ENCODE measurements at regions not wholly inside any gene's neighbourhood (a gene's known extent, or its start where the extent isn't known, plus 50 kb on each side); places are given as distances from the start of the nearest gene placed in this dataset.

DNA sequence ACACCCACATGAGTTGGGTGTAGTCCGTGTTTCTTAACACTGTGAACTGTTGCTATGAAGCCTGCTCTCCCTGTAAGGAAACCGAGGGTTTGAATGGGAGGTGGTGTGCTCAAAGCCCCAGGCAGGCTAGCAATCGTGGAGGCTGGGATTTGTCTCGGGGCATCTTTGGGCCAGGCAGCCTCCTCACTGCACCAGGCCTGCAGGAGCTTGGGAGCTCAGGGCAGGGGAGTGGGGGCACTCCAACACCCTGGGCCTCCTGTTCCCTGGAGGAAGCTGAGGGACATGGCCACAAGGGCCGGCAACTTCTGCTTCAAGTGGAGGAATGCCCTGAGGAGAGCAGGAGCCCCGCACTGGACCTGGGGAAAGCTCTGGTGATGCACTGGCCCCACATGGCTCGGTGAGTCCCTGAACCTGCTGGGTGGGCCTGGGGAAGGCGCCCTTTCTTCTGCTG, 164.7 kb upstream of the B3GAT1 start:
- TF ChIP-seq POLR2A (IDR thresholded peaks at IDR 0.05; ENCODE audit: extremely low read depth, insufficient read length) (no peak), MYC (IDR thresholded peaks at IDR 0.05; ENCODE audit: low read depth, low read length) (no peak)
- TF ChIP-seq, protein P1, sequence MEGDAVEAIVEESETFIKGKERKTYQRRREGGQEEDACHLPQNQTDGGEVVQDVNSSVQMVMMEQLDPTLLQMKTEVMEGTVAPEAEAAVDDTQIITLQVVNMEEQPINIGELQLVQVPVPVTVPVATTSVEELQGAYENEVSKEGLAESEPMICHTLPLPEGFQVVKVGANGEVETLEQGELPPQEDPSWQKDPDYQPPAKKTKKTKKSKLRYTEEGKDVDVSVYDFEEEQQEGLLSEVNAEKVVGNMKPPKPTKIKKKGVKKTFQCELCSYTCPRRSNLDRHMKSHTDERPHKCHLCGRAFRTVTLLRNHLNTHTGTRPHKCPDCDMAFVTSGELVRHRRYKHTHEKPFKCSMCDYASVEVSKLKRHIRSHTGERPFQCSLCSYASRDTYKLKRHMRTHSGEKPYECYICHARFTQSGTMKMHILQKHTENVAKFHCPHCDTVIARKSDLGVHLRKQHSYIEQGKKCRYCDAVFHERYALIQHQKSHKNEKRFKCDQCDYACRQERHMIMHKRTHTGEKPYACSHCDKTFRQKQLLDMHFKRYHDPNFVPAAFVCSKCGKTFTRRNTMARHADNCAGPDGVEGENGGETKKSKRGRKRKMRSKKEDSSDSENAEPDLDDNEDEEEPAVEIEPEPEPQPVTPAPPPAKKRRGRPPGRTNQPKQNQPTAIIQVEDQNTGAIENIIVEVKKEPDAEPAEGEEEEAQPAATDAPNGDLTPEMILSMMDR (IDR thresholded peaks at IDR 0.05; ENCODE audit: low read depth, low read length): no peak
- TF ChIP-seq, protein P2, sequence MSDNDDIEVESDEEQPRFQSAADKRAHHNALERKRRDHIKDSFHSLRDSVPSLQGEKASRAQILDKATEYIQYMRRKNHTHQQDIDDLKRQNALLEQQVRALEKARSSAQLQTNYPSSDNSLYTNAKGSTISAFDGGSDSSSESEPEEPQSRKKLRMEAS (IDR thresholded peaks at IDR 0.05; ENCODE audit: low read depth, low read length): no peak
- H3K4me3 ChIP-seq (ENCODE audit: low read depth, low read length): no peak overlapping the region
- DNase-seq (ENCODE audit: low read depth): no peak

GRCh38 chr11:134576286-134576685, 164.2 kb upstream of the B3GAT1 start:
- DNase-seq (ENCODE audit: low read depth): no peak
- no peak for TF ChIP-seq MYC (IDR thresholded peaks at IDR 0.05; ENCODE audit: low read depth, low read length)
- TF ChIP-seq POLR2A (IDR thresholded peaks at IDR 0.05; ENCODE audit: extremely low read depth, insufficient read length): no peak
- TF ChIP-seq, protein P1 (IDR thresholded peaks at IDR 0.05; ENCODE audit: low read depth, low read length): no peak
- TF ChIP-seq, protein P2 (IDR thresholded peaks at IDR 0.05; ENCODE audit: low read depth, low read length): no peak
- no peak overlapping the region for H3K4me3 ChIP-seq (ENCODE audit: low read depth, low read length)

DNA sequence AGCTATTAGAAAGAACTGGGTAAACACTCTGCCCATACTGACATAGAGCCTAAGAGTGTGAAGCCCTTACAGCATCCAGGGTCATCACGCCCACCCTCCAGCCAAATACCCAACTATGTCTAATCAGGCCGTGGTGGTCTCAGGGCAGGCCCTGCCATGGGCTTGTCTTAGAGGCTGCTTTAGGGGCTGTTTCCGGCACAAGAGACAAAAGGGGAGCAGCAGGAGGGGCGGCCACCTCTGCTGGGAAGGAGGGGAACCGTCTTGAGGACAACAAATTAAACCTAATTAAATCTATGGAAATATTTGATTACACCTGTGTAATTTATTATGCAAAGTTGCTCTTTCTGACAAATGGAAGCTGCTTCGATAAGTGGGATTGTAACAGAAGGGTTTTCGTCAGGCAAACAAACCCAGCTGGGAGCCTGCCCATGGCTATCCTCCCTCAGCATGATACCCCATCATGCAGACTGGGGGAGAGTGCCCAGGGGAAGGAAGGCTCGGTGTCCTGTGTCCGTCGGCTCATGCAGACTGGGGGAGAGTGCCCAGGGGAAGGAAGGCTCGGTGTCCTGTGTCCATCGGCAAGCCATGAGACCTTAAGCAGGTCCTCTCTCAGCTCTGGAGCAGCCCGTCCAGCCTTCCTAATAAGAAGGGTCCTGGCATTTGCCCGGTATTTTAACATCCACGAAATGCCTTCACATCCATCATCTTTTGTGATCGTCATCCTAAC, 163.6 kb upstream of the B3GAT1 start:
- TF ChIP-seq, protein P1 (IDR thresholded peaks at IDR 0.05; ENCODE audit: low read depth, low read length): no peak
- no peak for DNase-seq (ENCODE audit: low read depth)
- H3K4me3 ChIP-seq (ENCODE audit: low read depth, low read length): no peak overlapping the region

DNA sequence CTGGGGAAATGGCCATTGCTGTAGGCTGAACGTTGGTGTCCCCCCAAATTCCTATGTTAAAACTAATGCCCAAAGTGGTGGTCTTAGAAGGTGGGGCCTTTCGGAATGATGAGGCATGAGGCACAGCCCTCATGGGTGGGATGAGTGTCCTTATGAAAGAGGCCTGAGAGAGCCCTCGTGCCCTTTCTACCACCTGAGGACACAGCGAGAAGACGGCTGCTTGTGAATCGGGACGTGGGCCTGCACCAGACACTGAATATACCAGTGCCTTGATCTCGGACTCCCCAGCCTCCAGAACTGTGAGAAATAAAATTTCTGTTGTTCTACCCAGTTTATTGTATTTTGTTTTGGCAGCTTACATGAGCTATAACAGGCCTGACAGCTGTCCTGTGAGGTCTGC, 162.9 kb upstream of the B3GAT1 start:
- DNase-seq (ENCODE audit: low read depth): no peak
- no peak overlapping the region for H3K4me3 ChIP-seq (ENCODE audit: low read depth, low read length)
- TF ChIP-seq, protein P1 (IDR thresholded peaks at IDR 0.05; ENCODE audit: low read depth, low read length): no peak
- TF ChIP-seq MYC (IDR thresholded peaks at IDR 0.05; ENCODE audit: low read depth, low read length): no peak

- no peak for DNase-seq (ENCODE audit: low read depth)
- TF ChIP-seq POLR2A (IDR thresholded peaks at IDR 0.05; ENCODE audit: extremely low read depth, insufficient read length) (no peak), MYC (IDR thresholded peaks at IDR 0.05; ENCODE audit: low read depth, low read length) (no peak)
- TF ChIP-seq, protein P2 (IDR thresholded peaks at IDR 0.05; ENCODE audit: low read depth, low read length): no peak
- TF ChIP-seq, protein P1 (IDR thresholded peaks at IDR 0.05; ENCODE audit: low read depth, low read length): no peak
- H3K4me3 ChIP-seq (ENCODE audit: low read depth, low read length): no peak overlapping the region
Observed at GRCh38 chr11:134574425-134574824, 162.4 kb upstream of the B3GAT1 start.

DNA sequence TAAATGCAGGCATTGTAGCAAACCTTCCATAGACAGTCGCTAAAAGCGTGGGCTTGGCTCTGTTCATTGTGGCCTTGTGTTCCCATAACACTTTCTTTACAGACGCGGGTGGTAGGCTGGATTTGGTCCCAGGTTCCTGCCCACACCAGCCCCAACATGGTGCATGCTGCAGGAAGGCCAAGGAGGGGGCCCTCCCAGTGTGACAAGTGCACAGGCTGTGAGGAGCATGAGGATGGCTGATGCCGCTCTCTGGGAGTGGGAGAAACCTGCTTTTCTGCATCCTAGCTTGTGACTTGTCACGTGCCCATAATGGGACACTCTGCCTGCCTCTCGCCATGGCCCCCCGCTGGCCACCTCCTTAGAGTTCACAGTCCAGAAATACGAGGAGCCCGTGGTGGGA, 161.8 kb upstream of the B3GAT1 start:
- no peak for DNase-seq (ENCODE audit: low read depth)
- no peak overlapping the region for H3K4me3 ChIP-seq (ENCODE audit: low read depth, low read length)
- TF ChIP-seq MYC (IDR thresholded peaks at IDR 0.05; ENCODE audit: low read depth, low read length) (no peak), POLR2A (IDR thresholded peaks at IDR 0.05; ENCODE audit: extremely low read depth, insufficient read length) (no peak)
- TF ChIP-seq, protein P2 (IDR thresholded peaks at IDR 0.05; ENCODE audit: low read depth, low read length): no peak
- TF ChIP-seq, protein P1 (IDR thresholded peaks at IDR 0.05; ENCODE audit: low read depth, low read length): no peak

Data from NB4 (cell line).